CD4-positive, alpha-beta T cell treated with Interleukin-6 at 100 ng/mL for 8 hours (primary cell): ENCODE measurements at regions not wholly inside any gene's neighbourhood (a gene's known extent, or its start where the extent isn't known, plus 50 kb on each side); places are given as distances from the start of the nearest gene placed in this dataset.
"Not testable (repeated sequence)": the region's sequence is repeated elsewhere in the genome, so short reads cannot be mapped to it uniquely, and the experiment has no call there.

Experiments used
- DNase-seq: peaks from one replicate; pipeline ENCODE4 v3.0.0-alpha.2; 2020; ENCODE audit warnings: mixed read lengths, low spot score

DNA sequence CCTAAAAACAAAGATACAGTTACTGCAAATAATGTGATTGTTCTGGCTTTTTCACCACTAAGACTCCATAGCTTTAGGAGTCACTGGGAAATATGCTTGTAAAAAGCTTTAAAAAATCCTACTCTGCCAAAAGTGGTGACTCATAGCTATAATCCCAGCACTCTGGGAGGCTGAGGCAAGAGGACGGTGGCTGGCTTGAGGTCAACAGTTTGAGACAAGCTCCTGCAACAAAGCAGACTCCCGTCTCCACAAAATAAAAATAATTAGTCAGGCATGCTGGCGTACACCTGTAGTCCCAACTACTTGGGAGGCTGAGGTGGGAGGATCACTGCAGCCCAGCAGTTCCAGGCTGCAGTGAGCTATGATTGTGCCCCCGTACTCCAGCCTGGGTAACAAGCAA is 406.4 kb downstream of the HTR1A start:
- DNase-seq: no peak

DNA sequence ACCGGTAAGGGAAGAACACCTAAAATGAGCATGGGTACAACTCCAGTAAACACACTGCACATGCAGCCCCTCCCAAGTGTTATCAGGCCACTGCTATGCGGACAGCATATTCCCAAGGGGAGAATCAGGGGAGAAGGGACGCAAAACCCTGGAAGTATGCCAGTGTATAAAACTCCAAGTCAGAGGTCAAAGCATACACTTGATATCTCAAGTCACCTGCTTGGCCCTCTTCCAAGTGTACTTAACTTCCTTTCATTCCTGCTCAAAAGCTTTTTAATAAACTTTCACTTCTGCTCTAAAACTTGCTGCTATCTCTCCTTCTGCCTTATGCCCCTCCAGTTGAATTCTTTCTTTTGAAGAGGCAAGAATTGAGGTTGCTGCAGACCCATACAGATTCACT is 408.1 kb downstream of the HTR1A start:
- DNase-seq: no peak

DNA sequence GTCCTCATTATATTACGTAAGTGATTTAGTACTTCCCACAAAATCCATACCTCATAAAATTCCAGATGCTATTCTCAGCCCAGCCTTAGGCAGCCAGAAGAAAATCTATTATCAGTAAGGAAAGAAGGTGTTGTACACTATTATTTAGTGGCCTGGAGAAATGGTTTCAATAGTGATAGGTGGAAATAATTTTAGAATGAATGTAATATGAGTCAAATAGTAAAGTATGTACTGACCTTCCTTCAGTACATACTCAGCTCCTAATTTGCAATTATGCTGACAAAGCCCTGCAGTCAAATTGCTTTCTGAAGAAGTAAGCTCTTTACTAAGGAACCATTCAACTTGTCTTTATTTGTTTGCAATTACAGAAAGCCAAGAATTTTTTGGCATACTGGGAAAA is 409.2 kb downstream of the HTR1A start:
- DNase-seq: no peak

DNA sequence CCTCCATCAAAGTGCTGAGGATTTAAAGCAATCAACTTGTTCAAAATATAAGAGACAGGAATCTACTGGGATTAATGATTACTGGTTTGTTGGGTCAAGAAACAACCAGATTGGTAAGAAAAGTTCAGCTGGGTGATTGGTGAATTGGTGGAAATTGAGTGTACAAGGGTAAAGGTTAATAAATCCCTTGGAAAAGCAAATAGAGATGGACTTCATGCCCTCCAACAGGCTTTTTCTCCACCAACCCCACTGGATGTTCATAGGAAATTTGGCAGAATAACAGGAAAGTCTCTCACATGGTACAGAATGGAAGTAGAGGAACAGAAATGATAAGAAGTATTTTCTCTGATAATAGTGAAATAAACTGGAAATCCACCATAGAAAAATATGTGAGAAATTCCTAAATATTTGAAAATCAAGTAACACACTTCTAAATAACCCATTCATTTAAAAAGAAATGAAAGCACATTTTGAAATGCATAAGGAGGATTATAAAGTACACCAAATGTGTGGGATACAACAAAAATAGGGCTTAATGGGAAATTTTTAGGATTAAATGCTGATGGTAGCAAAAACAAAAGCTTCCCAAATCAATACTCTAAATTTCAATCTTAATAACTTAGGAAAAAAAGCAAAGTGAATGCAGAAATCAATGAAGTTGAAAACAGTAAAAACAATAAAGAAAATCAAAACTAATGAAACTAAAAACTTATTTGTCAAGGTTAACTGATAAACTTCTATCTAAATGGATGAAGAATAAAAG is 426.2 kb downstream of the HTR1A start:
- no peak for DNase-seq

DNA sequence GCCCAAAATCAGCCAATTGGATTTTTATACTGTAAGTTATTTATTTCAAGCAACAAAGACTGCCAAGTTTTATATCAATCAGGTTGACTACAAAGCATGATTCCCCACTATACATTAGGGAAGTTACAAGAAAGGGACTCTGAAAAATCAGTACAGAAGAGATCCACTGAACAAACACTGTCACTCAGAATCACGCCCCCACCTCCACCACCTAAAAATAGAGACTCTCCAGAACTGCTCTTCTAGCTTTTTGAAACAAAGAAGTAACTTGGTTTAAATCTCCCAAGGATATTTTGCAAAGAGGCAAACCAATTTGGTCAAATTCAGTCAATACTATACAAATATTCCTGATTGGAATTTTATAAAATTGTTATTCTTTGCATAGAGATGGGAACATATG is 438.0 kb downstream of the HTR1A start:
- DNase-seq: no peak

DNA sequence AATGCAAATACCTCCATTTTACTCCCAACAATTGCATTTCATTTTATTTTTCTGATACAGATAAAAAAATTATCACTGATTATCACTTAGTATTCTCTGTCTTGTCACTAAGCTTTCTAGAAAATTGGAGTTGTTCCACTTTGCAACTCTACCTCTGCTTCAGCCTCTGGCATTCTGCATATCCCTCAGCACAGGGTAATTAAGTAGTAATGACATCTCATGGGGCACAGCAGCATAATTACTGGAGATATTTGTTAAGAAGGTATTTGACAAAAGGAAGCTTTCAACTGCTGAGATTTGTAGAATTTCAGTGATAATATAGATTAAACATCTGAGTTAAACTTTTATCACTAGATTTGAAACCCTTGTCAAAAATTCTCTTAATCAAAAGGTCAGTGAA is 446.2 kb downstream of the HTR1A start:
- DNase-seq: no peak

DNA sequence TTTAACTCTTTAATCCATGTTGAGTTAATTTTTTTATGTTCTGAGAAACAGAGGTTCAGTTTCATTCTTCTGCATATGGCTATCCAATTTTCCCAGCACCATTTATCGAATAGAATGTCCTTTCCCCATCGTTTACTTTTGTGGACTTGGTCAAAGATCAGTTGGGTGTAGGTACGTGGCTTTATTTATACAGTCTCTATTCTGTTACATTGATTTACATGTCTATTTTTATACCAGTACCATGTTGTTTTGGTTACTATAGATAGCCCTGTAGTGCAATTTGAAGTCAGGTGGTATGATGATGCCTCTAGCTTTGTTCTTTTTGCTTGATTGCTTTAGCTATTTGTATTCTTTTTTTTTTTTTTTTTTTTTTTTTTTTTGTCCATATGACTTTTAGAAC is 462.0 kb downstream of the HTR1A start:
- no peak for DNase-seq

DNA sequence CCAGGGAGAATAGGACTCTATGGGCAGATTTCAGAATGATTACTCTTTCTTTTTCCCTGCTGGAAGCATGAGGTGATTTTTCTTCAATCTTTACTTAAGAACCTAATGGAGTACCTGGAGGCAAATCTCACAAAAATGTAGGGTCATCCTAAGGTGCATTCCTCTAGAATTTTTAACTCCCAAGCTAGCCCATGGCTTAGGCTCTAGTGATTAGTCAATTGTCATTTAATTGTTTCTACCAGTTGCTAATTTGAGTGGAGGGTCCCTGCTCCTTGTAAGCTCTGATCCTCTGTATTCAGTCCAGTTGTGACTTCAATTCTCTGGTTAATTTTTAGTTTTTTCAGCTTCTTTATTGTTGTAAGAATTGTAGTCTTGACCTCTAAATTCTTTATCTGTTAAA is 467.0 kb downstream of the HTR1A start:
- no peak for DNase-seq

DNA sequence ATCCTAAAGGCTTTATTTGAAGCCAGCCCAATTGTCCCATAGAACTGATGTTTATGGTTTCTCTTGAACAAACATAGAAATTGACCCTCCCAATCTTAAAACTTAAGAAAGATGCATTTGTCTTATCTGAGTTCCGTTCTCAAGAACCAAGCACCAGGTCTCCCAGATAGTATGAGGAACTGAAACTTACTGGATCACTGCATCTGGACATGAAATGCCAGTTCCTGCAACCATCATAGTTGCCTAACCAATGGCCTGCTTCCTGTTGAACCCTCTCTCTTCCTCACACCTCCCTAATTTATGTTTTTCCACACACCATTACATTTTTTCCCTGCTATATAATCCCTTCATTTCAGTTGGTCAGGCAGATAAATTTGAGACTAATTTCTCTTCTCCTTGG is 478.9 kb downstream of the HTR1A start:
- DNase-seq: no peak

DNA sequence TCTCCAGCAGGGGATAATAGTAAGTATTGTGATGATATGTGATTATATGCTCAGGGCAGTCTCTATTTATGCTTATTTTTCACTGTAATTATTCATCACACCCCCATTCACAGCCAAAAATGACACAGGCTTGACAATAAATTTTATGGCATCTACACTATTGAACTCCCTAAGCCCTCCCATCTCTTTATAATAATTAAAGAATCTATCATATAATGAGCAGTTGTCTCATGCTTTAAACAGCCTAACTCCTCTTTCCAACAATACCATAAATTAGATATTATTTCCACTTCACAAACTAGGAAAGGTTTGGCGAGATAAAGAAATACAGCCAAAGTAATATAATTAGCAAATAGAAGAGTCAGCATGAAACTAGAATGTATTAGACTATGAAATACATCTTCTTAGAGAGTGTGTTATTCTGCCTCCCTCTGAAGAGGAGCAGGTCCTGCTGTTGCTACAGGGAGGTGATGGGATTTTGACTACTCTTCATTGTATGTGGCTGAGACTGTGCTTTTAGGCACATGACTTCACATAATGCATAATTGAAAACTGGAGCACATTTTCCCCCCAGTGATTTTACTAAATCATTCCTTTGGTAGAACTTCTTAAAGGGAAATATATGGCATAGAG is 488.8 kb downstream of the HTR1A start:
- DNase-seq: no peak

DNA sequence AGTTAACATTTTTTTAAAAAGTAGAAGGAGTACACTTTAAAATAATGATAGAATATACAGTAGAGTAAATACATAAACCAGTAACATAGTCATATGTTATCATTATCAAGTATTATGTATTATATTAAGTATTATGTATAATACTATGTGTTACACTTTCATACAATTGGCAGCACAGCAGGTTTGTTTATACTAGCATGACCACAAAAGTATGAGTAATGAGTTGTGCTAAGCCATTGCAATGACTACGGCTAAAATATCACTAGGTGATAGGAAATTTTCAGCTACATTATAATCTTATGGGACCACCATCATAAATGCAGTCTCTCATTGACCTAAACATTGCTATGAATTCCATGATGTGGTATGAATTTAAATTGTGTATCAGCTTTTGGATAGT is 506.0 kb downstream of the HTR1A start:
- DNase-seq: no peak

DNA sequence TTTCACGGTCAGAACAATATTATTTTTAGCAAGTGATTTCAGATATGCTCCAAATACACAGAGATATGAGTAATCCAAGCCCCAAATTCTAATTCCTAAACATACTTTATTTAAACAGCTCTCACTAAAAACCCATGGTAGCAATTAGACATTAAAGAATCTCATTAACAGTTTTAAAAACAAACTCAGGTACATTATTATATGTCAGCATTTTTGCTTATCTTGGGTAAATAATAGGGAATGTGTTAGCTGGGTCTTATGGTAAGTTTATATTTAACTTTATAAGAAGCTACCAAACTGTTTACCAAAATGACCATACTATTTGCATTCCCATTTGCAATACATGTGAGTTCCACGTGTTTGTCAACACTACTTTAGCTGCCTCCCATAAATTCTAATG is 511.1 kb downstream of the HTR1A start:
- no peak for DNase-seq

DNA sequence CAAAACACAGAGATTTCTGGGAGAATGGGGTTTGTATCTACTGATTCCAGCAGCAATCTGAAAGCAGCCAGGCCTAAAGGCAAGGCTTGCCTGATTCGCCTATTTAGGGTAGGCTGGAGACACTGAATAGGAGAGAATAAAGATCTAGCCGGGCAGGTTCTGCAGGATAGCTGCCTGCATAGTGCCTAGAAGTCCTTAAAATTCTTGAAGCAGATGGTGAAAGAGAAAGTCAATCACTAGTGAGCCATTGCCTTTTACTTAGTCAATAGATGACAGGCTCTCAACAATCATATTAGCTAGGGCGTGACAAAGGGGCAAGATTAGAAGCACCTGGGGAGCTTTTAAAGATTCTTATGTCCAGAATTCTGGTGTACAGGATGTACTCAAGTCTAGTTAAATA is 522.7 kb downstream of the HTR1A start:
- no peak for DNase-seq

DNA sequence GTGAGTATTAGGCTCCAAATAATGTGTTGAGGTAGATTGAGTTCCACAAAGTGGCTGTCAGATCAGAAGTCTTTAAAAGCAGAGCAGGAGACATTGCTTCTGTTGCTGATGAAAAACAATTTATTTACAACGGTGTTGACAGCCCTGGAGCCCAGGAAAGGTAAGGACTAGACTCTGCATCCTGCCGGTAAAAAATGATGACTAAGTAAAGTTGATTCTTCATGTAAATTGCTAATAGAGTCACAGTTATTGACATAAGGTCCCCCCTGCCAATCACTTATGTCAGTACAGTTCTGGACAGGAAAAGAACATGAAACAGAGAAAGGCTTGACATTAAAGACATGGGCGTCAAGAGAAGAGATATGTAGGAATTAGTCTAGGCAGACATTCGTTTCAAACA is 552.5 kb downstream of the HTR1A start:
- no peak for DNase-seq

DNA sequence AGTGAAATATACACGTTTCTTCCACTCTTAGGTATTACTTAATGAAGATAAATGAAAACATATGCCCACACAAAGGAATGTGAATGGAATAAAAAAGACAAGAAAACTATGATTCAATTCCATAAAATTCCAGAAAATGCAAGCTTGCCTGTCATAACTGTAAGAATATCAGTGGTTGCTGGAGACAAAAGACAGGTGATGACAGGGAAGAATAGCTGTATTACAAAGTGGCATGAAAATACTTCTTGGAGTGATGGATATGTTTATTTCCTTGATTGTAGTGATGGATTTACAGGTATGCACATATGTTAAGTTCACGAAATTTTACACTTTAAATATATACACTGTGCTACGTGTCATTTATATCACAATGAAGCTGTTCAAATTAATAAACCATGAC is 553.3 kb downstream of the HTR1A start:
- DNase-seq: no peak

DNA sequence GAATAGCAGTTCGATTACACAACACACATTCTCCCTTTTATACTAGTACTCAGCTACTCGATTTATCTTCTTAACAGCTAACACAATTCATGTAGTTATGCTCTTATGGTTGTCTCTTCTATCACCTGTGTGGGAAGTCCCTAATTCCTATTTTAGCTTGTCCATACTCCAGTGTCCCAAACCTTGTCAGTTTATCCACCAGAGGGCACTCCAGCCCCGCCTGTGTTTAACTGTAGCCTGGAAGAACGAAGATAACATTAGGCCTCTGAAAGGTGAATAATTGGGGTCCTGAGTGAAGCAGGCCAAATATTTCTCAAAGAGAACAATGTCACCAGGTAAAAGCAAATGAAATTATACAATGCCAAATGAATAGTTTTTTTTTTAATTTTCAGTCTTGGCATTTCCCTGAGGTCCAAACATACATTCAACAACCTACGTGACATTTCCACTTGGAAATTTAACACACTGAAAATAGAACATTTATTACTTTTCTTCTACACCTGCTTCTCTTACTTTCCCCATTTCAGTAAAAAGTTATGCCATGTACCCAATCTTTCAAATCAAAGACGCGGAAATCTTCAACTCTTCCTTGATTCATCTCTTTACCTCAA is 560.7 kb downstream of the HTR1A start:
- DNase-seq: no peak

DNA sequence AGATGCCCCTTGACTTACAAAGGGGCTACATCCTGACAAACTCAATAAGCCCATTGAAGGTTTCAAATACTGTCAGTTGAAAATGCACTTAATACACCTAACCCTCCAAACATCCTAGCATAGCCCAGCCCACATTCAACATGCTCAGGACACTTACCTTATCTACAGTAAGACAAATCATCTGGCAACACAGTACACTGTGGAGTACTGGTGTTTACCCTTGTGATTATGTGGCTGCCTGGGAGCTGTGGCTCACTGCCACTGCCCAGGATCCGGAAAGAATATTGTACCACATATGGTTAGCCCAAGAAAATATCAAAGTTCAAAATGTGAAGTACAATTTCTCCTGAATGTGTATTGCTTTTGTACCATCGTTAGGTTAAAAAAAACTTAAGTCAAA is 562.2 kb downstream of the HTR1A start:
- no peak for DNase-seq

DNA sequence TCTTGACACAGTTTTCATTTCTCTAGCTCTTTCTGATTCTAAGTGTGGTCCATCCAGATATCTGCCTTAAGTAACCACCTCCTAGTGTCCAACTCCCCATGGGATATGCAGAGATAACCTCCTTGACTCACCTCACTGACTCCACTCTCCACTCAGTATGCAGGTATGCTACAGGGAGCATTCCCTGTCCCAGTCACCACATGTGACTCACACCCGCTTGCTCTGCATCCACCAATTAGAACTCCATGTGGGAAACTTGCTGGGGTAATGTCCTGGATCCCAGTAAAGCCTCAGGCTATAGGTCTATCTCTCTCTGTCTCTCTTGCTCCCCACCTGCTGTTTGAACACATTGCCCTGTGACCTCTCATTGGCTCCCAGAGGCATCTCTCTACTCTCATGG is 563.9 kb downstream of the HTR1A start:
- no peak for DNase-seq

DNA sequence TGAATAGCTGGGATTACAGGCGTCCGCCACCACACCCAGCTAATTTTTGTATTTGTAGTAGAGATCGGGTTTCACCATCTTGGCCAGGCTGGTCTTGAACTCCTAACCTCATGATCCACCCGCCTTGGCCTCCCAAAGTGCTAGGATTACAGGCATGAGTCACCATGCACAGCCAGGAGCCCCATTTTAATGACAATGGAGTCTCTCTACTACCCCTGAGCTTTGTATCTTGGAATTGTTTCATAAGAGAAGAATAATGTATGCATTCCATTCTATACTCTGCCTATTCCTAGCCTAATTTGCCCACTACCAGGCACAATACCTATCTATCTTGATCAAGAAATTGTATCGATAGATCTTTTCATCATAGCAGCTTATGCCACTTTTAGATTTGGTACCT is 574.1 kb downstream of the HTR1A start:
- not testable (repeated sequence) for DNase-seq

DNA sequence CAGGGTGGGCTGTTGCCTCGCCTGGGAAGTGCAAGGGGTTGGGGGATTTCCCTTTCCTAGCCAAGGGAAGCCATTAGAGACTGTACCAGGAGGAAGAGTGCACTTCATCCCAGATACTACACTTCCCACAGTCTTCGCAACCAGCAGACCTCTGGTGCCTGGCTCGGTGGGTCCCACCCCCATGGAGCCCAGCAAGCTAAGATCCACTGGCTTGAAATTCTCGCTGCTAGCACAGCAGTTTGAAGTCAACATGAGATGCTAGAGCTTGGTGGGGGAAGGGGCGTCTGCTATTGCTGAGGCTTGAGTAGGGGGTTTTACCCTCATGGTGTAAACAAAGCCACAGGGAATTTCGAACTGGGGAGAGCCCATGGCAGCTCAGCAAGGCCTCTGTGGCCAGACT is 586.4 kb downstream of the HTR1A start:
- DNase-seq: no peak

DNA sequence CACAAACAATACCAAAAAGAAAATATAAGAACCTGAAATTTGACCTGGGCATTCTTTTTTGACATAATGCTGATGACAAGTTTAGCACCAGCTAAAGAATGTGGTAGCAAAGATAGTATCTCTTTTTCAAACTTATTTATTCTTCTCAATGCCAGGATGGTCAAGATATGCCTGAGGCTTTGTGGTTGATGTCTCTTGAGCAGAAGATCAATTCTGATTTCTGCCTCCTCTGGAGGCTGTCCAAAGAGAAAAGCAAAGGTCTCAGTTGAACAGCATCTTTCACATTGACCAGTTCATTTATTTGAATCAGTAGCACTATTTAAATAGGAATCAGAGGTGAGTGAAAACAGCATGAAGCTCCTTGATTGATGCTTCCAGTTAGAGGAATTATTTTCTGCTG is 588.2 kb downstream of the HTR1A start:
- DNase-seq: no peak

DNA sequence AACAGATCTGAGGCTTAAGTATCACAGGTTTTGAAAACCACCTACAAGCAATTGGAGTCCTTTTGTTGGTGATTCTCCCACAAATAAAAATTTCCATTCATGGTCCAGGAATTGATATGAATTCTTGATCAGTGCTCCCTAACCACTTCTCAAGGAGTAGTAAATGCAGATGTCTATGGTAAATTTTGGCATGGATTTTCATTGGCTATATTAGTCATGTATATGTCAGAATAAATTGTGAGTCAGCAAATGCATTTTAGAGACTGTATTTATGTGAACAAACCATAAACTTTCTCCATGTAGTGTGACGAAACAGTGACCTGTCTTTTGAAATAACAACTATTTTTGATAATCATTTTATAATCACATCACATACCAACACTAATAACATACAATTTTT is 611.1 kb downstream of the HTR1A start:
- no peak for DNase-seq

DNA sequence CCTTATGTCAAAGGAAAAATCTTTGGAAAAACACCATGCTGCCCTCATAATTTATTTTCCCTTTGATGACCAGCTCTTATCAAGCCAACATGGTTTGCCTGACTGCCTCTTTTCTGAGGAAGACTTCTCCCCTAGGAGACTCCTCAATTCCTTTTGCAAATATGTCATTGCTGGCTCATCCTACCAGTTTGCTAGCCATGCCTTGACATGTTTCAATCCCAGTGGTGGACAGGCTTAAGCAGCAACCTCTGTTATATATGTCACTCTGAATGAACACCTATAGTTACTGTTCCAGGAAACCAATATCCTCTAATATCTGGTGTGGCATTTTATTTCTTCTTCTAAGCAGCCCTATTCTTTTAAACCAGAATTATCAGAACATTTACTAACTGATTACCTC is 615.8 kb downstream of the HTR1A start:
- DNase-seq: no peak

DNA sequence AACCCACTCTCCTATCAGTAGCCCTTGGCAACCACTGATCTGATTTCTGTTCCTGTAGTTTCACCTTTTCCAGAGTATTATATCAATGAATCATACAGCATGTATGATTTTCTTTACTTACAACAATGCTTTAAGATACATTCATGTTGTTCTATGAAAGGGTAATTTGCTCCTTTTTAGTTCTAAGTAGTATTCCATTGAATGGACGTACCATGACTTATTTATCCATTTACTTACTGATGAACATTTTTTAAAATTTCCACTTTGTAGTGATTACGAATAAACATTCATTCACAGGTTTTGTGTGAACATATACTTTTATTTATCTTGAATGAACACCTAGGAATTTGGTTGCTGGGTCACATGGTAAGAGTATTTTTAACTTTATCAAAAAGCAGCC is 620.8 kb downstream of the HTR1A start:
- no peak for DNase-seq
